H1 (cell line): ENCODE measurements at regions not wholly inside any gene's neighbourhood (a gene's known extent, or its start where the extent isn't known, plus 50 kb on each side); places are given as distances from the start of the nearest gene placed in this dataset.

ENCODE experiments used
- CTCF ChIP-seq, 3 experiments: IDR thresholded peaks; 1 replicate in 2 of 3; 2 replicates in 1 of 3; pipeline versions ENCODE4 v1.5.1 to v1.6.1; 2011; ENCODE audit warnings: low read length in 3 of 3, mild to moderate bottlenecking in 3 of 3, inconsistent platforms in 2 of 3, low read depth in 1 of 3, moderate library complexity in 1 of 3; ENCODE audit not compliant: insufficient read depth in 1 of 3; ENCODE audit errors: control extremely low read depth in 1 of 3
- RBBP5 ChIP-seq: IDR thresholded peaks from 2 replicates; pipeline ENCODE4 v1.7.1; 2012; ENCODE audit warnings: low read depth, mild to moderate bottlenecking, inconsistent platforms, low read length, moderate library complexity, borderline replicate concordance
- SP1 ChIP-seq: IDR thresholded peaks from 2 replicates; pipeline ENCODE4 v1.6.1; 2011; ENCODE audit warnings: low read depth, low read length

- TF ChIP-seq SP1: no peak
- no peak for TF ChIP-seq RBBP5
- no peak for TF ChIP-seq CTCF (IDR thresholded peaks at IDR 0.05; ENCODE audit: control extremely low read depth in 1 of 3, insufficient read depth in 1 of 3, low read depth in 1 of 3, low read length in 3 of 3)
Measured at GRCh38 chr22:49634006-49634772, 193.5 kb downstream of the BRD1 start.
